ENCODE measurements at regions not wholly inside any gene's neighbourhood (a gene's known extent, or its start where the extent isn't known, plus 50 kb on each side); places are given as distances from the start of the nearest gene placed in this dataset.

- TF ChIP-seq NELFE (IDR thresholded peaks at IDR 0.05; ENCODE audit: insufficient read depth, insufficient read length) (no peak), FOXA1 (IDR thresholded peaks at IDR 0.05; ENCODE audit: borderline replicate concordance) (no peak), ZBTB11 (CRISPR knock-in tag; IDR thresholded peaks at IDR 0.05) (no peak; a peak in 1 of 6 replicates), KDM4B (IDR thresholded peaks at IDR 0.05; ENCODE audit: borderline replicate concordance in 2 of 2, low read depth in 1 of 2) (no peak), ZNF12 (CRISPR knock-in tag; IDR thresholded peaks at IDR 0.05) (no peak), ZNF830 (CRISPR knock-in tag; IDR thresholded peaks at IDR 0.05) (no peak), NR2F6 (CRISPR knock-in tag; IDR thresholded peaks at IDR 0.05) (no peak), ZZZ3 (IDR thresholded peaks at IDR 0.05) (no peak), U2AF1 (optimal IDR thresholded peaks at IDR 0.05; ENCODE audit: low read depth, low read length) (no peak), NFE2 (IDR thresholded peaks at IDR 0.05; ENCODE audit: low read depth) (no peak), ZNF263 (CRISPR knock-in tag; IDR thresholded peaks at IDR 0.05; ENCODE audit: borderline replicate concordance) (no peak), SMARCC2 (IDR thresholded peaks at IDR 0.05; ENCODE audit: low read depth) (no peak), ZNF77 (CRISPR knock-in tag; IDR thresholded peaks at IDR 0.05) (no peak), ETV6 (IDR thresholded peaks at IDR 0.05; ENCODE audit: borderline replicate concordance in 1 of 2, low read depth in 2 of 2, low read length in 1 of 2) (no peak), ETV6 (CRISPR knock-in tag; IDR thresholded peaks at IDR 0.05; ENCODE audit: borderline replicate concordance) (no peak), ZBED1 (IDR thresholded peaks at IDR 0.05) (no peak), PTRF (tag; IDR thresholded peaks at IDR 0.05) (no peak), GABPB1 (CRISPR knock-in tag; IDR thresholded peaks at IDR 0.05) (peak; percentile 60; the same call in 1 of the 2 replicates)
These were observed 78.5 kb downstream of the RHOB start (continued) for GRCh38 chr2:20525041-20526035.
